HG02981 (cell line): ENCODE measurements at regions not wholly inside any gene's neighbourhood (a gene's known extent, or its start where the extent isn't known, plus 50 kb on each side); places are given as distances from the start of the nearest gene placed in this dataset.

Source experiments
- ATAC-seq: cut with Tn5 transposase; IDR thresholded peaks from one replicate; pipeline ENCODE4 v1.9.1; 2021; ENCODE audit warnings: mild to moderate bottlenecking, moderate library complexity; ENCODE audit not compliant: unreplicated experiment

DNA sequence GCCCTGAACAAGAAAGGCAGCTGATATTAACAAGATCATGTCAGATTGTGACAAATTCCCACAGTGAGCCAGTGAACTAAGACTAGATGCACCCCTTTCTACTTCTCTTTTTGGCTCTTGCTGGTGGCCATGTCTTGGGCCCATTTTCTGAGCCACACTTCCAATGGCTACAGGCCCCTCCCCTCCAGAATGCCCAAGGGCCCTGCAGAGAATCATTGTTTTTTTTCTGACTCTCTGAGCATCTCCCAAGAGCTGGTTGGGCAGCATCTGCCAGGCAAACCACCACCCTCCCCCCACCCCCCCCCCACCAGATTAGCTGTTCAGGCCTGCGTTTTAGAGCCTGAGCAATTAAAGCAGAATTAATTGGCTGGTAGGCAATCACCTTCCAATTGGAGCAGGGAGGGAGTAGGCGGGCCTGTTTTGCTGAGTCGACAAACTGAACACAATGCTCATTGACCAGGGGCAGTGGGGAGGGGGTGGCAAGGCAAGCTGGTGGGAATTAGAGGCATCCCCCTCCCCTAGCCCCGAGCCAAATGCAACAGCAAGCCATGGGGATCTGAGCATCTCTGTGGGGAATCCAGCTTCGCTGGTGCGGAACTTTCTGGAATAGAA lies 541.4 kb downstream of the MN1 start:
- no peak for ATAC-seq

GRCh38 chr22:27262361-27262760 lies 539.2 kb downstream of the MN1 start:
- no peak for ATAC-seq

DNA sequence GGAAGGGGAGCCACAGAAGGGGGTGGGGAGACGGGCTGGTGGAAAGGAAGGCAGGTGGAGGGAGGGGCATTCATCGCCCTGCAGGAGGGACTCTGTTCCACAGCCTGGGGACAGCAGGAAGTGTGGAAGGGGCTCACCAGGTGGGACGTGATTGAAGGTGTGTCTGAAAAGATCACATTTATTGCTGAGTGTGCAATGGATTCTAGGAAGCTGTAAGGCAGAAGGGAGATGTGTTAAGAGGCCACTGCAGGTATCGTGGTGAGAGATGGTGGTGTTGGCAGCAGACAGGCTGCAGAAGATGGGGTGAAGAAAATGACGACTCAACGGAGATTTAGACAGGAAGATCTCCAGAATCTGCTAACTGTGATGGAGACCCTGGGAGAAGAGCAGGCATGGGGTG lies 537.4 kb downstream of the MN1 start:
- ATAC-seq = no peak

GRCh38 chr22:27267145-27267544 lies 534.4 kb downstream of the MN1 start:
- ATAC-seq = no peak

GRCh38 chr22:27269751-27270543 lies 531.6 kb downstream of the MN1 start:
- no peak for ATAC-seq

GRCh38 chr22:27270818-27271510 lies 530.6 kb downstream of the MN1 start:
- ATAC-seq = no peak

GRCh38 chr22:27273436-27273835 lies 528.1 kb downstream of the MN1 start:
- no peak for ATAC-seq

- no peak for ATAC-seq
Observed at GRCh38 chr22:27273853-27274252, 527.7 kb downstream of the MN1 start.

- ATAC-seq = no peak
Observed at GRCh38 chr22:27274770-27275449, 526.6 kb downstream of the MN1 start.

DNA sequence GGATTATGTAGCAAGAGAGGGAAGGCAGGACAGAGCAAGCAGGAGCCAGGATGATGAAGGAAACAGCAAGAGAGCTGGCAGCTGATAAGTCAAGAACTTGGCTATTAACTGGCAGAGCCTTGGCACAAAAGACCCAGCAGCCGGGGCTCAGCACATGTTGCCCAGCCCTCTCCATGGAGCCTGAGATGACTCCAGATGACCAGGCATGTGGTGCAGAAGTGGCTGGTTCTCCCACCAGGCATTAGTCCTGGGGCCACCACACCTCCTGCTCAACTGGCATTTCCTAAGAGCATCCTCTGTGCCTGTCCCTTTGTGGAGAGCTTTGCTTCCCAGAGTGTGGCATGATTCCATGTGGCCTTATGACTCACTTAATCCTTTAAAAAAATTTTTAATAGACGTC lies 522.6 kb downstream of the MN1 start:
- no peak for ATAC-seq

GRCh38 chr22:27283240-27283639 lies 518.3 kb downstream of the MN1 start:
- ATAC-seq = no peak

GRCh38 chr22:27283714-27284113 lies 517.8 kb downstream of the MN1 start:
- ATAC-seq = no peak

- no peak for ATAC-seq
Observed at GRCh38 chr22:27284324-27284723, 517.2 kb downstream of the MN1 start.

- ATAC-seq = no peak
Observed at GRCh38 chr22:27286711-27287110, 514.8 kb downstream of the MN1 start.

GRCh38 chr22:27292542-27293299 lies 508.8 kb downstream of the MN1 start:
- ATAC-seq = no peak

DNA sequence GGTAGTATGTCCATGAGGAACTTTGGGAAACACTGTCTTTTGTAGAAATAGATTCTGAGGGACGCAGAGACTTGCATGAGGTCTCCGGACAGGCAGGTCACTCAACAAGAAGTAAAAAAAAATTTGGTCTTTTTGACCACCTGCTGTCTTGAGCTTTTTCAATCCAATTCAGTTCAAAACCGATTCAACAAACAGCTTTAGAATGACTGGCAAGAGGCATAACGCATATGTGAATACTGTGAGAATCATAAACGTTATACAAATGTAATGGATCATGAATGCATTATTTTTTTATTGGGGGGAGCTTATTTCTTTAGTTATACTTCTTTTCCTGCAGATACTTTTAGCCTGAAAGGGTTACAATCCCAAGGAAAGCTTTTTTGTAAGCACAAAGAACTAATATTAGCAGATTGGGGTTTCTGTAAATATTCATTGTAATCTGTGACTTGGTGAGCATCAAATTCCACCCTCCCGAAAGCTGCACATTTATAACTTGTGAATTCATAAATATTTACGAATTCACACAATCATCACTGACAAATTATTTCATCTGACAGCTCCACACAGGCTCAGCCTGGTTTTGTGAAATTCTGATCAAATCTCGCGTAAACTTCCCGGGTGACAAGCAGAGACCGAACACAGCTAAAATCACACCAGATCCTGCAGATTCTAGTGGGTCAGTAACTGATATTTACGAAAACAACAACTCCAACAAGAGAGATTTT lies 507.7 kb downstream of the MN1 start:
- no peak for ATAC-seq

DNA sequence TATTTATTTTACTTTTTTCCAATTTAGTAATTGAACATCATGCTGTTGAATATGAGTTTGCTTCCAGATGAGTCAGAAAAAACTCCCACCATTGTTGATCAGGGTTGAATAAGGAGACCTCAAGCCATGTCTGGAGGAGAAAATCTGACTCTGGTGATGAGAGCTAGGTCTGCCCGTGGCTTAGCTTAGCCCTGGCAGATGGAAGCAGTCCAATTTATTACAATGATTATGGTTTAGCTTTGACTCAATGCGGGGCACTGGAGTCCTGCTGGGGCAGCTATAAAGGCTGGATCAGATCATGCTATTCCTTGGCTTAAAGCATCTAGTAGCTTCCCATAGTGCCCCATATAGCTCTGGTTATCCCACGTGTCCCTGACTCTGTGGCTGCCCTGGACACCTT lies 506.5 kb downstream of the MN1 start:
- no peak for ATAC-seq

- no peak for ATAC-seq
Observed at GRCh38 chr22:27295605-27296004, 506.0 kb downstream of the MN1 start.

DNA sequence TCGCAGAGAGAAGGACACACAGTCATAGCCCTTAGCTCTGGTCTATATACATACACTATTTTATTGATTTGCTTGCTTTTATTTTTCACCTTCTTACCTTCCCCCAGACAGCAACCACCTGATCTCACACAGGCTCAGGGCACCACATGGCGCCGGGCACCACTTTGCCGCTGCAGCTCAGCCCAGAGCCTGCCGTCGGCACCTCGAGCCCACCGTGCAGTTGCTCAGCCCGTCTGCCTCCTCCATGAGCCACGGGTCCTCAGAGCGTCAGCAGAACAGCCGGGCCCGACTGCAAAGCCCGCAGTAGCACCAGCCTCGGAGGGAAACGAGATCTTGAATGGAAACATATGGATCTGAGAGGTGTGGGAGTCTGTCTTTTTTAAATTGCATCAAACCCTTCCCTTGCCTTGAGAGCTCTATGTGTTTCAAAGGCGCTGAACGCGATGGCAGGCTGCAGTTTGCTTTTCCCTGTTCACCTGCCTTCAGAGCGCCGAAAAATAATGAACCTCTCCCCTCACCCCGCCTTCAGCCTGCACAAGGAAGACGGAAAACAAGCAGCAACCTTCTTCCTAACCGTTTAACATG lies 505.4 kb downstream of the MN1 start:
- ATAC-seq = no peak

DNA sequence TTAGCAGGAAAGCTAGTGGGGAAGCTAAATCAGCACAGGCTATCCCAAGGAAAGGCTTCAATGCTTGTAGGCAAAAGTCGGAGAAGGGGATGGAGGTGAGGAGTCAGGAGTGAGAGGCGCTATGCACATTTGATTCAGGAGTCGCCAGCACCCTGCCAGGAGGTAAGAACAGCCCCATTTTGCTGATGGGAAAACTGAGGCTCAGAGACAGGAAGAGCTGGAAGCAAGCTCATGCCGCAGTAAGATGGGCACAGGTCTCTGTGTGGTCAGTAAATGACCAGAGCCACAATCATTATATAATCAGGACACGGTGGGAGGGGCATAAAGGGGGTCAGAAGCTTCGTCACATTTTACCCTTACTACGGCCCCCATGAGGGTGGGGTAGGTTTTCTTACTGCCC lies 504.4 kb downstream of the MN1 start:
- no peak for ATAC-seq
